NCI-H1048 (cell line): ENCODE measurements at regions not wholly inside any gene's neighbourhood (a gene's known extent, or its start where the extent isn't known, plus 50 kb on each side); places are given as distances from the start of the nearest gene placed in this dataset.
A peak's percentile ranks its signal among the peaks of the same experiment; 100 is the strongest.

Experiments used
- DNase-seq: peaks from one replicate; lab custom pipeline; 2025; lab: John Stamatoyannopoulos, UW

GRCh38 chr18:30072609-30073385 is 969.7 kb downstream of the DSC3 start:
- DNase-seq = no peak

- no peak for DNase-seq
Observed at GRCh38 chr18:30066288-30066687, 976.3 kb downstream of the DSC3 start.

- no peak for DNase-seq
Observed at GRCh38 chr18:30057398-30057797, 985.1 kb downstream of the DSC3 start.

GRCh38 chr18:30056528-30056927 is 986.0 kb downstream of the DSC3 start:
- no peak for DNase-seq

- no peak for DNase-seq
Observed at GRCh38 chr18:30044496-30044895, 998.0 kb downstream of the DSC3 start.

GRCh38 chr18:30039201-30039600 is 1003.3 kb downstream of the DSC3 start:
- DNase-seq = no peak

GRCh38 chr18:30034818-30035217 is 1007.7 kb downstream of the DSC3 start:
- no peak for DNase-seq

GRCh38 chr18:30016179-30016578 is 1026.4 kb downstream of the DSC3 start:
- DNase-seq = no peak

- no peak for DNase-seq
Observed at GRCh38 chr18:30004965-30005364, 1037.6 kb downstream of the DSC3 start.

GRCh38 chr18:29982218-29982617 is 1060.3 kb downstream of the DSC3 start:
- no peak for DNase-seq

- DNase-seq = no peak
Observed at GRCh38 chr18:29979881-29980280, 1062.7 kb downstream of the DSC3 start.

- no peak for DNase-seq
Observed at GRCh38 chr18:29969876-29970275, 1072.7 kb downstream of the DSC3 start.

- no peak for DNase-seq
Observed at GRCh38 chr18:29962579-29962978, 1080.0 kb downstream of the DSC3 start.

- DNase-seq = no peak
Observed at GRCh38 chr18:29960539-29960938, 1082.0 kb downstream of the DSC3 start.

- no peak for DNase-seq
Observed at GRCh38 chr18:29930231-29930630, 1112.3 kb downstream of the DSC3 start.

- DNase-seq = no peak
Observed at GRCh38 chr18:29928081-29928480, 1114.5 kb downstream of the DSC3 start.

- DNase-seq = no peak
Observed at GRCh38 chr18:29925566-29925965, 1117.0 kb downstream of the DSC3 start.

- no peak for DNase-seq
Observed at GRCh38 chr18:29912351-29912750, 1130.2 kb downstream of the DSC3 start.

- no peak for DNase-seq
Observed at GRCh38 chr18:29892960-29893558, 1149.5 kb downstream of the DSC3 start.

GRCh38 chr18:29883114-29883513 is 1159.4 kb downstream of the DSC3 start:
- DNase-seq = no peak

GRCh38 chr18:29882620-29883019 is 1159.9 kb downstream of the DSC3 start:
- DNase-seq = no peak

- no peak for DNase-seq
Observed at GRCh38 chr18:29879763-29880162, 1162.8 kb downstream of the DSC3 start.

- peak; percentile 38 for DNase-seq
Observed at GRCh38 chr18:29874519-29875098, 1167.9 kb downstream of the DSC3 start.
